ENCODE measurements at regions not wholly inside any gene's neighbourhood (a gene's known extent, or its start where the extent isn't known, plus 50 kb on each side); places are given as distances from the start of the nearest gene placed in this dataset.

GRCh38 chr7:70907259-70908247 is 224.4 kb upstream of the GALNT17 start:
- H3K36me3 ChIP-seq (ENCODE audit: low read length) = no peaks in the 10 kb centered on the region
- H3K9ac ChIP-seq (ENCODE audit: low read length) = no peak overlapping the region
- H3K9me2 ChIP-seq (replicated peaks; ENCODE audit: insufficient read depth, low read length) = no peaks in the 10 kb centered on the region
- H2AFZ ChIP-seq (ENCODE audit: low read depth, low read length, severe bottlenecking) = no peak overlapping the region
- no peaks in the 10 kb centered on the region for H3F3A ChIP-seq (ENCODE audit: insufficient read depth)
- no peaks in the 10 kb centered on the region for H3K79me2 ChIP-seq (ENCODE audit: insufficient read depth, low read length)
- no peak for TF ChIP-seq CTCF (IDR thresholded peaks at IDR 0.05; ENCODE audit: insufficient read depth, low read length, poor library complexity, severe bottlenecking)
- no peak for TF ChIP-seq EZH2phosphoT487 (conservative IDR thresholded peaks at IDR 0.05; ENCODE audit: low read length)
- H3K4me2 ChIP-seq (ENCODE audit: low read depth, low read length, poor library complexity, severe bottlenecking) = no peak overlapping the region
- H3K27me3 ChIP-seq (ENCODE audit: low read length) = no peaks in the 10 kb centered on the region
- no peak overlapping the region for H3K27ac ChIP-seq (ENCODE audit: low read depth, low read length)
- H3K4me3 ChIP-seq (ENCODE audit: insufficient read depth, low read length, poor library complexity, severe bottlenecking) = no peak overlapping the region
- H3K9me3 ChIP-seq (ENCODE audit: insufficient read depth, low read length) = no peaks in the 10 kb centered on the region
- H4K20me1 ChIP-seq (ENCODE audit: low read depth, low read length) = no peaks in the 10 kb centered on the region

DNA sequence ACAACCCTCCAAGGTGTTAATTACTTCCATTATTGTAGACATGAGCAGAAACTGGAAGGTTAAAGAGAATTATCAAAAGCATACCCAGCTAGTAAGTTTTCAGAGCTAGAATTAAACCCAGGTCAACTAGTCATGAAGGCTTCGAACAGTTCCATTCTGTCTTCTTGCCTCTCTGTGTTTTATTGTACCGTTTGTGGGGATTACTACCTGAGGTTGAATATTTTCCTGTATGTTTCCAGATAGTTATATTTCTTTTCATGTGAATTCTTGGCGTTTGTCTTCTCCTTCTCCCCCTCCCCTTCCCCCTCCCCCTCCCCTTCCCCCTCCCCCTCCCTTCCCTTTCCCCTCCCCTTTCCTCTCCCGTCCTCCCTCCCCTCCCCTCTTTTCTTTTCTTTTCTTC is 218.0 kb upstream of the GALNT17 start:
- TF ChIP-seq CTCF (IDR thresholded peaks at IDR 0.05; ENCODE audit: insufficient read depth, low read length, poor library complexity, severe bottlenecking) (no peak), EZH2phosphoT487 (conservative IDR thresholded peaks at IDR 0.05; ENCODE audit: low read length) (no peak)
- no peak overlapping the region for H3K4me2 ChIP-seq (ENCODE audit: low read depth, low read length, poor library complexity, severe bottlenecking)
- no peak overlapping the region for H2AFZ ChIP-seq (ENCODE audit: low read depth, low read length, severe bottlenecking)
- H3K79me2 ChIP-seq (ENCODE audit: insufficient read depth, low read length) = no peaks in the 10 kb centered on the region
- H4K20me1 ChIP-seq (ENCODE audit: low read depth, low read length) = no peaks in the 10 kb centered on the region
- no peaks in the 10 kb centered on the region for H3K9me2 ChIP-seq (replicated peaks; ENCODE audit: insufficient read depth, low read length)
- no peak overlapping the region for H3K9ac ChIP-seq (ENCODE audit: low read length)
- H3K27ac ChIP-seq (ENCODE audit: low read depth, low read length) = no peak overlapping the region
- no peaks in the 10 kb centered on the region for H3K27me3 ChIP-seq (ENCODE audit: low read length)
- no peaks in the 10 kb centered on the region for H3K9me3 ChIP-seq (ENCODE audit: insufficient read depth, low read length)
- H3K36me3 ChIP-seq (ENCODE audit: low read length) = no peaks in the 10 kb centered on the region
- H3K4me3 ChIP-seq (ENCODE audit: insufficient read depth, low read length, poor library complexity, severe bottlenecking) = no peak overlapping the region
- H3F3A ChIP-seq (ENCODE audit: insufficient read depth) = no peaks in the 10 kb centered on the region

DNA sequence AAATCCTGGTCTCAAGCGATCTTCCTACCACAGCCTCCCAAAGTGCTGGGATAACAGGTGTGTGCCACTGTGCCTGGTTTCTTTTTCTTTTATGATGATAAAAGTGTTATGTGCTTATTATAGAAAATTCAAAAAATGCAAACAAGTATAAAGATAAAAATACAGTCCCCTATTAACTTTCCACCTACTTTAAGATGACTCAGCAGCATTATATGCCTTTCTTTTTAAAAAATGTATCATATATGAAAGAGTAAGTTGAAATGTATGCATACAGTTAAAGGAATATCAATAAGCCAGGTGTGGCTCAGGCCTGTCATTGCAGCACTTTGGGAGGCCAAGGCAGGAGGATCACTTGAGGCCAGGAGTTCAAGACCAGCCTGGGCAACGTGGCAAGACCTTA is 216.9 kb upstream of the GALNT17 start:
- Histone ChIP-seq H3F3A (ENCODE audit: insufficient read depth) (no peaks in the 10 kb centered on the region), H4K20me1 (ENCODE audit: low read depth, low read length) (no peaks in the 10 kb centered on the region), H3K9me2 (replicated peaks; ENCODE audit: insufficient read depth, low read length) (no peaks in the 10 kb centered on the region), H3K27ac (ENCODE audit: low read depth, low read length) (no peak overlapping the region), H2AFZ (ENCODE audit: low read depth, low read length, severe bottlenecking) (no peak overlapping the region), H3K4me3 (ENCODE audit: insufficient read depth, low read length, poor library complexity, severe bottlenecking) (no peak overlapping the region), H3K36me3 (ENCODE audit: low read length) (no peaks in the 10 kb centered on the region), H3K9me3 (ENCODE audit: insufficient read depth, low read length) (no peaks in the 10 kb centered on the region), H3K4me2 (ENCODE audit: low read depth, low read length, poor library complexity, severe bottlenecking) (no peak overlapping the region), H3K27me3 (ENCODE audit: low read length) (no peaks in the 10 kb centered on the region), H3K9ac (ENCODE audit: low read length) (no peak overlapping the region), H3K79me2 (ENCODE audit: insufficient read depth, low read length) (no peaks in the 10 kb centered on the region)
- TF ChIP-seq CTCF (IDR thresholded peaks at IDR 0.05; ENCODE audit: insufficient read depth, low read length, poor library complexity, severe bottlenecking) (no peak), EZH2phosphoT487 (conservative IDR thresholded peaks at IDR 0.05; ENCODE audit: low read length) (no peak)
